ENCODE measurements at regions not wholly inside any gene's neighbourhood (a gene's known extent, or its start where the extent isn't known, plus 50 kb on each side); places are given as distances from the start of the nearest gene placed in this dataset.

- no peak overlapping the region for H3K27ac Mint-ChIP-seq
- H3K9me3 Mint-ChIP-seq (ENCODE audit: insufficient read depth), result no peaks in the 10 kb centered on the region
- Histone ChIP-seq H3K4me1 (ENCODE audit: control insufficient read depth in 2 of 2, insufficient read depth in 2 of 2, low read length in 2 of 2) (no peaks in the 10 kb centered on the region), H3K79me2 (ENCODE audit: control insufficient read depth, insufficient read depth, low read length) (no peaks in the 10 kb centered on the region), H3K9ac (ENCODE audit: low read length) (no peak overlapping the region), H3K36me3 (replicated peaks in 1 of 2; ENCODE audit: control extremely low read depth in 1 of 2, control insufficient read depth in 1 of 2, extremely low read depth in 1 of 2, insufficient read depth in 2 of 2, low read length in 1 of 2) (no peaks in the 10 kb centered on the region), H3K27me3 (replicated peaks in 1 of 4; ENCODE audit: control extremely low read depth in 1 of 4, control insufficient read depth in 3 of 4, insufficient read depth in 4 of 4, low read length in 3 of 4) (no peaks in the 10 kb centered on the region), H3K27ac (ENCODE audit: low read length in 2 of 2) (no peak overlapping the region), H3K9me3 (ENCODE audit: control extremely low read depth in 1 of 3, control insufficient read depth in 2 of 3, insufficient read depth in 1 of 3, low read length in 2 of 3) (no peaks in the 10 kb centered on the region), H3K4me3 (ENCODE audit: control extremely low read depth in 1 of 5, extremely low read depth in 1 of 5, insufficient read depth in 1 of 5, low read depth in 2 of 5, low read length in 4 of 5) (no peak overlapping the region), H4K20me1 (ENCODE audit: control insufficient read depth, insufficient read depth, low read length, poor library complexity, severe bottlenecking) (no peaks in the 10 kb centered on the region), H3K4me2 (replicated peaks; ENCODE audit: low read depth, low read length, poor library complexity, severe bottlenecking) (no peak overlapping the region), H2AFZ (ENCODE audit: insufficient read depth, low read depth, low read length, poor library complexity, severe bottlenecking) (no peak overlapping the region)
- H3K4me1 Mint-ChIP-seq, result no peaks in the 10 kb centered on the region
- DNase-seq (no peak), ATAC-seq (ENCODE audit: low read depth) (no peak)
- no peak for TF ChIP-seq EZH2 (IDR thresholded peaks at IDR 0.05; ENCODE audit: borderline replicate concordance, insufficient read depth, low read depth, low read length, poor library complexity, severe bottlenecking)
- TF ChIP-seq, protein P1, sequence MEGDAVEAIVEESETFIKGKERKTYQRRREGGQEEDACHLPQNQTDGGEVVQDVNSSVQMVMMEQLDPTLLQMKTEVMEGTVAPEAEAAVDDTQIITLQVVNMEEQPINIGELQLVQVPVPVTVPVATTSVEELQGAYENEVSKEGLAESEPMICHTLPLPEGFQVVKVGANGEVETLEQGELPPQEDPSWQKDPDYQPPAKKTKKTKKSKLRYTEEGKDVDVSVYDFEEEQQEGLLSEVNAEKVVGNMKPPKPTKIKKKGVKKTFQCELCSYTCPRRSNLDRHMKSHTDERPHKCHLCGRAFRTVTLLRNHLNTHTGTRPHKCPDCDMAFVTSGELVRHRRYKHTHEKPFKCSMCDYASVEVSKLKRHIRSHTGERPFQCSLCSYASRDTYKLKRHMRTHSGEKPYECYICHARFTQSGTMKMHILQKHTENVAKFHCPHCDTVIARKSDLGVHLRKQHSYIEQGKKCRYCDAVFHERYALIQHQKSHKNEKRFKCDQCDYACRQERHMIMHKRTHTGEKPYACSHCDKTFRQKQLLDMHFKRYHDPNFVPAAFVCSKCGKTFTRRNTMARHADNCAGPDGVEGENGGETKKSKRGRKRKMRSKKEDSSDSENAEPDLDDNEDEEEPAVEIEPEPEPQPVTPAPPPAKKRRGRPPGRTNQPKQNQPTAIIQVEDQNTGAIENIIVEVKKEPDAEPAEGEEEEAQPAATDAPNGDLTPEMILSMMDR (IDR thresholded peaks at IDR 0.05), result no peak
- WGBS (ENCODE audit: insufficient coverage), result 87% methylated on average over 5 of the region's 5 CpGs
- ChIA-PET CTCF (no interaction called here), POLR2A (no interaction called here)
- no peak overlapping the region for H3K4me3 Mint-ChIP-seq
- peaks cover 13% of the 10 kb centered on the region for H3K27me3 Mint-ChIP-seq
- intact Hi-C loops (cut with micrococcal nuclease), result no loop called here
These were observed 74.3 kb upstream of the TOMM7 start for GRCh38 chr7:22896917-22897316.

GRCh38 chr7:22895828-22896165 lies 73.1 kb upstream of the TOMM7 start:
- Histone ChIP-seq H3K79me2 (ENCODE audit: control insufficient read depth, insufficient read depth, low read length) (no peaks in the 10 kb centered on the region), H3K9ac (ENCODE audit: low read length) (no peak overlapping the region), H3K4me2 (replicated peaks; ENCODE audit: low read depth, low read length, poor library complexity, severe bottlenecking) (no peak overlapping the region), H3K4me3 (ENCODE audit: control extremely low read depth in 1 of 5, extremely low read depth in 1 of 5, insufficient read depth in 1 of 5, low read depth in 2 of 5, low read length in 4 of 5) (no peak overlapping the region), H3K36me3 (replicated peaks in 1 of 2; ENCODE audit: control extremely low read depth in 1 of 2, control insufficient read depth in 1 of 2, extremely low read depth in 1 of 2, insufficient read depth in 2 of 2, low read length in 1 of 2) (no peaks in the 10 kb centered on the region), H2AFZ (ENCODE audit: insufficient read depth, low read depth, low read length, poor library complexity, severe bottlenecking) (no peak overlapping the region), H3K27me3 (replicated peaks in 1 of 4; ENCODE audit: control extremely low read depth in 1 of 4, control insufficient read depth in 3 of 4, insufficient read depth in 4 of 4, low read length in 3 of 4) (no peaks in the 10 kb centered on the region), H3K9me3 (ENCODE audit: control extremely low read depth in 1 of 3, control insufficient read depth in 2 of 3, insufficient read depth in 1 of 3, low read length in 2 of 3) (no peaks in the 10 kb centered on the region), H4K20me1 (ENCODE audit: control insufficient read depth, insufficient read depth, low read length, poor library complexity, severe bottlenecking) (no peaks in the 10 kb centered on the region), H3K4me1 (ENCODE audit: control insufficient read depth in 2 of 2, insufficient read depth in 2 of 2, low read length in 2 of 2) (no peaks in the 10 kb centered on the region), H3K27ac (ENCODE audit: low read length in 2 of 2) (no peak overlapping the region)
- ATAC-seq (ENCODE audit: low read depth) (no peak), DNase-seq (no peak)
- no peaks in the 10 kb centered on the region for H3K4me1 Mint-ChIP-seq
- POLR2A ChIA-PET, result no interaction called here
- H3K27ac Mint-ChIP-seq, result no peak overlapping the region
- peaks cover 13% of the 10 kb centered on the region for H3K27me3 Mint-ChIP-seq
- CTCF ChIA-PET, result no interaction called here
- TF ChIP-seq, protein P1 (IDR thresholded peaks at IDR 0.05), result no peak
- TF ChIP-seq EZH2 (IDR thresholded peaks at IDR 0.05; ENCODE audit: borderline replicate concordance, insufficient read depth, low read depth, low read length, poor library complexity, severe bottlenecking), result no peak
- no CpG with 5 or more reads among the region's 2 CpGs for WGBS (ENCODE audit: insufficient coverage)
- no peak overlapping the region for H3K4me3 Mint-ChIP-seq
- H3K9me3 Mint-ChIP-seq (ENCODE audit: insufficient read depth), result no peaks in the 10 kb centered on the region
- intact Hi-C loops (cut with micrococcal nuclease), result no loop called here

All from B cell (primary cell).